ENCODE measurements at regions not wholly inside any gene's neighbourhood (a gene's known extent, or its start where the extent isn't known, plus 50 kb on each side); places are given as distances from the start of the nearest gene placed in this dataset.

DNA sequence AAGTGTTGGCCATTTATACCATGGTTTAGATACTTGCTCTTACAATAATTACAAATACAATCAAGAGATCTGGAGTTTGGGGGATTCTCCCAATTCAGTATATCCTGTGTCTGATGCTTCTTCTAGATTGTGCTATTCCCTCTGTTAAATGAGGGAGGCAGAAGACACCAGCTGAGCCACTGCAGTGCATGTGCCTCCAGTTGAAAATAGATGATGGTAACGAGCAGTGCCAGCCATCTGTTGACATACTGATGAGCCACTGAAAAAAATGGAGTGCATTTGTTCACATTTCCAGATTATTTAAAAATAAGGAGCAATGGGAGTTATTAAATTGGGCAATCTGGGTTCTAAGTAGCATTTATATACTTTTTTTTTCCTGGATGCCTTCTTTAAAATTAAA lies 1428.0 kb upstream of the TENM4 start:
- Histone ChIP-seq H3K27me3 (ENCODE audit: control insufficient read depth in 3 of 3, insufficient read depth in 3 of 3, low read length in 2 of 3) (no peaks in the 10 kb centered on the region), H3K9ac (ENCODE audit: insufficient read depth in 1 of 2, low read length in 2 of 2) (no peak overlapping the region), H3K27ac (ENCODE audit: low read depth in 1 of 2, low read length in 1 of 2) (no peak overlapping the region), H3K4me1 (ENCODE audit: control insufficient read depth in 5 of 5, insufficient read depth in 5 of 5, low read length in 5 of 5) (no peaks in the 10 kb centered on the region), H3K36me3 (ENCODE audit: control insufficient read depth in 4 of 4, insufficient read depth in 4 of 4, low read length in 4 of 4) (no peaks in the 10 kb centered on the region), H3K4me3 (no peak overlapping the region), H3K9me3 (ENCODE audit: control insufficient read depth in 4 of 4, insufficient read depth in 3 of 4, low read length in 3 of 4) (no peaks in the 10 kb centered on the region)
- no peak for DNase-seq
- WGBS, 2 donors = 71 to 75% methylated on average over 1 of the region's 1 CpG
- TF ChIP-seq, protein P1, sequence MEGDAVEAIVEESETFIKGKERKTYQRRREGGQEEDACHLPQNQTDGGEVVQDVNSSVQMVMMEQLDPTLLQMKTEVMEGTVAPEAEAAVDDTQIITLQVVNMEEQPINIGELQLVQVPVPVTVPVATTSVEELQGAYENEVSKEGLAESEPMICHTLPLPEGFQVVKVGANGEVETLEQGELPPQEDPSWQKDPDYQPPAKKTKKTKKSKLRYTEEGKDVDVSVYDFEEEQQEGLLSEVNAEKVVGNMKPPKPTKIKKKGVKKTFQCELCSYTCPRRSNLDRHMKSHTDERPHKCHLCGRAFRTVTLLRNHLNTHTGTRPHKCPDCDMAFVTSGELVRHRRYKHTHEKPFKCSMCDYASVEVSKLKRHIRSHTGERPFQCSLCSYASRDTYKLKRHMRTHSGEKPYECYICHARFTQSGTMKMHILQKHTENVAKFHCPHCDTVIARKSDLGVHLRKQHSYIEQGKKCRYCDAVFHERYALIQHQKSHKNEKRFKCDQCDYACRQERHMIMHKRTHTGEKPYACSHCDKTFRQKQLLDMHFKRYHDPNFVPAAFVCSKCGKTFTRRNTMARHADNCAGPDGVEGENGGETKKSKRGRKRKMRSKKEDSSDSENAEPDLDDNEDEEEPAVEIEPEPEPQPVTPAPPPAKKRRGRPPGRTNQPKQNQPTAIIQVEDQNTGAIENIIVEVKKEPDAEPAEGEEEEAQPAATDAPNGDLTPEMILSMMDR (IDR thresholded peaks at IDR 0.05; ENCODE audit: control extremely low read depth, extremely low read depth) = no peak
- ATAC-seq (ENCODE audit: insufficient read depth, low FRiP score) = no peak

DNA sequence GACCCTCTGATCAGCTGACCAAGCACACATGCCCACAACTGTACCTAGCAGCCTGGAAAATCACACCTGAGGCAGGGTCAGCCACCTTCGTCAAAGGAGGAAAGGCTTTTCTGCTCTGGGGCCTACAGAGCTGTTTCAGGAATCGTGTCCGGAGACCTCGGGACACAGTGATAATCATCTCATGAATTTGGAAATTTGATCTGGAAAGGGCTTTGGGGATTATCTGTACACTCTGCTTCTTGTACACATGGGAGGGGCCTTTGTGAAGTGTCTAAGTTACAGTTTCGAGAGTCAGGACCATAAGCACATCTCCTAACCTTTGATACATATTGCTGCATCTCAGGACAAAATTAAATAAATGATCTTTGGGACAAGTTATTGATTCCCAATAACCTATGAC lies 1421.2 kb upstream of the TENM4 start:
- no peak for ATAC-seq (ENCODE audit: insufficient read depth, low FRiP score)
- H3K27ac ChIP-seq (ENCODE audit: low read depth in 1 of 2, low read length in 1 of 2) = no peak overlapping the region
- no peak overlapping the region for H3K9ac ChIP-seq (ENCODE audit: insufficient read depth in 1 of 2, low read length in 2 of 2)
- no peaks in the 10 kb centered on the region for H3K36me3 ChIP-seq (ENCODE audit: control insufficient read depth in 4 of 4, insufficient read depth in 4 of 4, low read length in 4 of 4)
- WGBS, 2 donors = 84 to 93% methylated on average over 5 of the region's 5 CpGs
- H3K9me3 ChIP-seq (ENCODE audit: control insufficient read depth in 4 of 4, insufficient read depth in 3 of 4, low read length in 3 of 4) = no peaks in the 10 kb centered on the region
- no peaks in the 10 kb centered on the region for H3K4me1 ChIP-seq (ENCODE audit: control insufficient read depth in 5 of 5, insufficient read depth in 5 of 5, low read length in 5 of 5)
- no peak for DNase-seq
- TF ChIP-seq, protein P1 (IDR thresholded peaks at IDR 0.05; ENCODE audit: control extremely low read depth, extremely low read depth) = no peak
- no peaks in the 10 kb centered on the region for H3K27me3 ChIP-seq (ENCODE audit: control insufficient read depth in 3 of 3, insufficient read depth in 3 of 3, low read length in 2 of 3)
- no peak overlapping the region for H3K4me3 ChIP-seq

DNA sequence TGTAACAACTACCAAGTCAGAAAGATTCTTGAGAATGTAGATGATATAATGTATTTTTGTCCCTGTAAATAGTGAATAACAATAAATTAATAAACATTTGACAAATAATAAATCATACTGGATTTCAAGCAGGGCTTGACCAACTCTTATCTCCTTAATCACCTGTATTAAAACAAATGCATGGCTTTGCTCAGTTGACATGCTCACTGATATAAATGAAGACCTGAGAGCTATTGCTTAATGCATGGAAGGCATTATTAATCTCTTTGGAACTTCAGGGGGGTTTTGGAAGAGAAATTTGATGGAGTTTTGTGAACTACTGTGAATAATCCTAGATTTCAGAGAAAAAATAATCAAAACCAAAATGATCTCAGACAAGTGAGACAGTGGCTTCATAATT lies 1420.4 kb upstream of the TENM4 start:
- no peak for DNase-seq
- H3K4me3 ChIP-seq = no peak overlapping the region
- no peaks in the 10 kb centered on the region for H3K4me1 ChIP-seq (ENCODE audit: control insufficient read depth in 5 of 5, insufficient read depth in 5 of 5, low read length in 5 of 5)
- no peaks in the 10 kb centered on the region for H3K27me3 ChIP-seq (ENCODE audit: control insufficient read depth in 3 of 3, insufficient read depth in 3 of 3, low read length in 2 of 3)
- ATAC-seq (ENCODE audit: insufficient read depth, low FRiP score) = no peak
- no peak overlapping the region for H3K9ac ChIP-seq (ENCODE audit: insufficient read depth in 1 of 2, low read length in 2 of 2)
- H3K9me3 ChIP-seq (ENCODE audit: control insufficient read depth in 4 of 4, insufficient read depth in 3 of 4, low read length in 3 of 4) = no peaks in the 10 kb centered on the region
- TF ChIP-seq, protein P1 (IDR thresholded peaks at IDR 0.05; ENCODE audit: control extremely low read depth, extremely low read depth) = no peak
- no peaks in the 10 kb centered on the region for H3K36me3 ChIP-seq (ENCODE audit: control insufficient read depth in 4 of 4, insufficient read depth in 4 of 4, low read length in 4 of 4)
- no peak overlapping the region for H3K27ac ChIP-seq (ENCODE audit: low read depth in 1 of 2, low read length in 1 of 2)

DNA sequence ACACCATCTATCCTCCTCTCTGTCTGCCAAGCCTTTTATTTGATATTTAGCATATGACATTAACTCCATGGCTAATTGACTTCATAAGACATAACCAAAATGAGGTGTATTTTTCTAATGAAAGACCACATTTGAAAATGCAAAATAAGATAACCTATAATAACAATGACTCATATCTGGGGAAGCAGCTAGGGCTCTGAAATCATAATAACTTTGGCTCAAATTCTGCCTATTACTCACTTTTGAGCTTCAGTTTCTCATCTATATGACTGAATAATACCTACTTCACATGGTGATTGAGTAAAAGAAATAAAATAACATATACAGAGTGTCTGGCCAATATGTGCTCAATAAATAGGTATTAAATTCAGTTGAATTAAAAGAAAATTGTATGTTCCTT lies 1419.8 kb upstream of the TENM4 start:
- Histone ChIP-seq H3K4me1 (ENCODE audit: control insufficient read depth in 5 of 5, insufficient read depth in 5 of 5, low read length in 5 of 5) (no peaks in the 10 kb centered on the region), H3K36me3 (ENCODE audit: control insufficient read depth in 4 of 4, insufficient read depth in 4 of 4, low read length in 4 of 4) (no peaks in the 10 kb centered on the region), H3K27me3 (ENCODE audit: control insufficient read depth in 3 of 3, insufficient read depth in 3 of 3, low read length in 2 of 3) (no peaks in the 10 kb centered on the region), H3K9ac (ENCODE audit: insufficient read depth in 1 of 2, low read length in 2 of 2) (no peak overlapping the region), H3K27ac (ENCODE audit: low read depth in 1 of 2, low read length in 1 of 2) (no peak overlapping the region), H3K9me3 (ENCODE audit: control insufficient read depth in 4 of 4, insufficient read depth in 3 of 4, low read length in 3 of 4) (no peaks in the 10 kb centered on the region), H3K4me3 (no peak overlapping the region)
- no peak for ATAC-seq (ENCODE audit: insufficient read depth, low FRiP score)
- TF ChIP-seq, protein P1 (IDR thresholded peaks at IDR 0.05; ENCODE audit: control extremely low read depth, extremely low read depth) = no peak
- DNase-seq = no peak

Data from lung (tissue), 11 donors.